ENCODE measurements at regions not wholly inside any gene's neighbourhood (a gene's known extent, or its start where the extent isn't known, plus 50 kb on each side); places are given as distances from the start of the nearest gene placed in this dataset.

DNA sequence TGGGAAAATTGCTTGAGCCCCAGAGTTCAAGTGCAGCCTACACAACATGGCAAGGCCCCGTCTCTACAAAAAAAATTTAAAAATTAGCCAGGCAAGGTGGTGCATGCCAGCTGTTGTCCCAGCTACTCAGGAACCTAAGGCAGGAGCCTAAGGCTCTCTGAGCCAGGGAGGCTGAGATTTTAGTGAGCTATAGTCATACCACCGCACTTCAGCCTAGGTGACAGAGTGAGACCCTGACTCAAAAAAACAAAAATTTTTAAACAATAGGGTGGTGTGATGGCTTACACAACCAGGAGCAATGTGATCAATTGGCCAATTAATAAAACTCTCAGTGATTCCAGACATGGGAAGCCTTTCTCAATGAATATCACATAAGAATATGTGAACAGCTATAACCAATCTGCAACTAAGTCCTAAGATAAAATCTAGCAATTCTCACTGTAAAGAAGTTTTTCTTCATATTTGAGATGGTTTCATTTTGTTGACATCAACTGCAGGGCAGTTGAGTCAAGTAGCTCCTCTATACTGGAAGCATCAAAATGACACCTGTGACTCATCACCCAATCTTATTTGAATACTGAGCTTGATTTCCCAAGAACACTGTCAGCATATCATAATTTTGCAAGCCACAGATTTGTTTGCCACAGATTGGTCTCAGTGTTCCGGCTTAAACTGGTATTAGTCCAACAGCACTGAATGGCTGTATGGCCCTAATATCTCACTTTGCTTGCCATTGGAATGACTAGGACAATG lies 169.0 kb upstream of the GJE1 start:
- in situ Hi-C loops (cut with MboI; ENCODE audit: low sequenced_read_pairs, unreplicated experiment) = no loop called here

GRCh38 chr6:141957271-141957670 lies 175.5 kb upstream of the GJE1 start:
- TF ChIP-seq CTCF (IDR thresholded peaks at IDR 0.05; ENCODE audit: borderline replicate concordance, control extremely low read depth, extremely low read depth, insufficient read depth, missing control alignments) = no peak
- no peak for DNase-seq (ENCODE audit: low spot score)
- in situ Hi-C loops (cut with MboI; ENCODE audit: low sequenced_read_pairs, unreplicated experiment) = no loop called here

More for the DNA sequence above, 169.0 kb upstream of the GJE1 start:
- no peak for DNase-seq (ENCODE audit: low spot score)
- TF ChIP-seq CTCF (IDR thresholded peaks at IDR 0.05; ENCODE audit: borderline replicate concordance, control extremely low read depth, extremely low read depth, insufficient read depth, missing control alignments) = no peak

GRCh38 chr6:141956868-141957267 lies 175.9 kb upstream of the GJE1 start:
- TF ChIP-seq CTCF (IDR thresholded peaks at IDR 0.05; ENCODE audit: borderline replicate concordance, control extremely low read depth, extremely low read depth, insufficient read depth, missing control alignments) = no peak
- DNase-seq (ENCODE audit: low spot score) = no peak
- in situ Hi-C loops (cut with MboI; ENCODE audit: low sequenced_read_pairs, unreplicated experiment) = no loop called here

GRCh38 chr6:141956046-141956761 lies 176.5 kb upstream of the GJE1 start:
- in situ Hi-C loops (cut with MboI; ENCODE audit: low sequenced_read_pairs, unreplicated experiment) = no loop called here
- no peak for TF ChIP-seq CTCF (IDR thresholded peaks at IDR 0.05; ENCODE audit: borderline replicate concordance, control extremely low read depth, extremely low read depth, insufficient read depth, missing control alignments)
- DNase-seq (ENCODE audit: low spot score) = no peak

DNA sequence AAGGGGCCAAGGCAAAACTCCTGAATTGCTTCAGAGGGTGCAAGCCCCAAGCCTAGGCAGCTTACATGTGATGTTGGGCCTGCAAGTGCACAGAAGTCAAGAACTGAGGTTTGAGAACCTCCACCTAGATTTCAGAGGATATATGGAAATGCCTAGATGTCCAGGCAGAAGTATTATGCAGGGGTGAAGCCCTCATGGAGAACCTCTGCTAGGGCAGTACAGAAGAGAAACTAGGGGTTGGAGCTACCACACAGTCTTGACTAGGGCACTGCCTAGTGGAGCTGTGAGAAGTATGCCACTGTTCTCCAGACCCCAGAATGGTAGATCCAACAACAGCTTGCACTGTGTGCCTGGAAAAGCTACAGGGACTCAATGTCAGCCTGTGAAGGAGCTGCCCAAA lies 179.7 kb upstream of the GJE1 start:
- TF ChIP-seq CTCF (IDR thresholded peaks at IDR 0.05; ENCODE audit: borderline replicate concordance, control extremely low read depth, extremely low read depth, insufficient read depth, missing control alignments) = no peak
- in situ Hi-C loops (cut with MboI; ENCODE audit: low sequenced_read_pairs, unreplicated experiment) = no loop called here
- DNase-seq (ENCODE audit: low spot score) = no peak

DNA sequence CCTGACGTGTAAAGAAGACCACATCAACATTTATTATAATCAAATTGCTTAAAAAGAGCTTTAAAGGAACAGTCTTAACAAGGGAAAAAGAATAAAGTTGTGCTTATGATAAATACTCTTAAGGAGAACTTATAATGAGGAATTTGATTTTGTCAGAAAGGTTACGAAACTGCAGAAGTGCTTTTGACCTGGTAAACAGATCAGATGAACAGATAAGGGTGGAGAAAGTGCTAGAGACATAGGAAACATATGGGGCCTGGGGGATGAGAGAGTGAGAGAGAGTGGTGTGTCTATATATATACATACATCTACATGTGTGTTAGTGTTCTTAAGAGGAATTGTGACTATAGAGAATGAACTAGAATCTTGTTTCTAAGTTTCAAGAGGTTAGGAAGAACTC lies 186.2 kb upstream of the GJE1 start:
- no peak for TF ChIP-seq CTCF (IDR thresholded peaks at IDR 0.05; ENCODE audit: borderline replicate concordance, control extremely low read depth, extremely low read depth, insufficient read depth, missing control alignments)
- no peak for DNase-seq (ENCODE audit: low spot score)
- in situ Hi-C loops (cut with MboI; ENCODE audit: low sequenced_read_pairs, unreplicated experiment) = no loop called here
